C4-2B (cell line): ENCODE measurements at regions not wholly inside any gene's neighbourhood (a gene's known extent, or its start where the extent isn't known, plus 50 kb on each side); places are given as distances from the start of the nearest gene placed in this dataset.

Source experiments
- CTCF ChIP-seq: fragments of 450-650 bp; conservative IDR thresholded peaks from 2 replicates; pipeline ENCODE4 v1.5.1; 2017; ENCODE audit warnings: mild to moderate bottlenecking
- ZFX ChIP-seq: fragments of 450-650 bp; IDR thresholded peaks from 2 replicates; pipeline ENCODE4 v1.6.1; 2017

GRCh38 chr5:2131826-2132496, 249.2 kb upstream of the IRX4 start:
- no peak for TF ChIP-seq CTCF
- no peak for TF ChIP-seq ZFX
